ENCODE measurements at regions not wholly inside any gene's neighbourhood (a gene's known extent, or its start where the extent isn't known, plus 50 kb on each side); places are given as distances from the start of the nearest gene placed in this dataset.

DNA sequence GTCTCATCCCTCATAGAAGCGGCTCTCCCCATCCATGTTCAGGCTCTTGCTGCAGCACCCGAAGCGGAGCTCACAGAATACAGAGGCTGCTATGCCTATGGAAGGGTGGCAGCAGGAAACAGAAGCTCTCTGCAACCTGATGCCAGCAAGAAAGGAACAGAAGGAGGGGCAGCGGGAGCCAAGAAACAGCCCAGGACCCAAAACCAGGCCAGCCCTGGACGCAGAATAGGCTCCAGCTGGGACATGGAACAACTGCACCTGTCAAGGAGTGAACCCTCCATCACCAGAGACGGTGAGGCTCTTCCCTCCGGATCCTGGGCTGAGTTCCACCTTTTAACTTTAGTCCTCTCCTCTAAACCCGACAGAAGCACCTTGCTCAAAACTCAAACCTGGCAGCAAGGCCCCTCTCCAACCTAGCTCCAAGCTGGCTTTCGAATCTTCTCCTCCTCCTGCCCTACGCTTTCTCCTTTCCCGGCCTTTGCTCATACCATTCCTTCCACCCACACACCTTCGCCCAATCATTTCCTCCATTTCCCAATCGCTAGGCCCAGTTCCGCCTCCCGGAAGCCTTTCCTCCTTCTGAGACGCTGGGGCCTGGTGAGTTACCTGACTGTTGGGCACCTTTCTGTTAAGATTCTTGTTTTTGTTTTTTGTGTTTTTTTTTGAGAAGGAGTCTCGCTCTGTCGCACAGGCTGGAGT lies 122.8 kb upstream of the ZNF92 start:
- Histone ChIP-seq H3K36me3 (ENCODE audit: insufficient read depth, insufficient read length, low read length) (no peaks in the 10 kb centered on the region), H3K9me3 (ENCODE audit: insufficient read depth, low read length) (no peaks in the 10 kb centered on the region), H3K27me3 (ENCODE audit: insufficient read depth, insufficient read length) (no peaks in the 10 kb centered on the region), H3K9ac (ENCODE audit: insufficient read length, low read depth) (peak overlapping the region; percentile 53), H3K4me3 (ENCODE audit: insufficient read length, low read depth) (peak overlapping the region; percentile 15), H3K4me1 (ENCODE audit: insufficient read depth, insufficient read length) (peaks cover 8% of the 10 kb centered on the region)
- TF ChIP-seq SUZ12 (IDR thresholded peaks at IDR 0.05; ENCODE audit: extremely low read depth, insufficient read depth, insufficient read length) (no peak), YY1 (IDR thresholded peaks at IDR 0.05; ENCODE audit: insufficient read depth, insufficient read length) (no peak), ZNF274 (IDR thresholded peaks at IDR 0.05; ENCODE audit: low read depth, low read length) (no peak)
- no peak for DNase-seq (ENCODE audit: low read depth, low spot score)

DNA sequence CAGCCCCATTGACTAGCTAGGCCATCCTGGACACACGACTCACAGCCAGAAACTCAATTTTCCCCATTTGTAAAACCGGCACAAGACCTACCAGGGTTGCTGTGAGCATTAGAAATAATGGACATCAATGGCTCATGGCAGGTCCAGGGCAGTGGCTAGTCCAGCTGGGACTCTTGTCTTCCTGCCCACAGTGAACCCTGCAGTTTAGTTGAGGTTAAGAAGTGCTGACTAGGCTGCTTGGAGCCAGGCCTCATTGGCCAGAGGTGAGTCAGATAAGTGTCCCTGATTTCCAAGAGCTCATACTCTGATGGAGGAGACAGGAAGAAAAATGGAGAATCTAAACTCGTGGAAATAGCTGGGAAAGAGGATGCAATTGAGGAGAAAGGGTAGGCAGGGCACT lies 123.4 kb upstream of the ZNF92 start:
- H3K4me1 ChIP-seq (ENCODE audit: insufficient read depth, insufficient read length) = peaks cover 8% of the 10 kb centered on the region
- DNase-seq (ENCODE audit: low read depth, low spot score) = no peak
- H3K27me3 ChIP-seq (ENCODE audit: insufficient read depth, insufficient read length) = no peaks in the 10 kb centered on the region
- TF ChIP-seq ZNF274 (IDR thresholded peaks at IDR 0.05; ENCODE audit: low read depth, low read length) = no peak
- no peak for TF ChIP-seq SUZ12 (IDR thresholded peaks at IDR 0.05; ENCODE audit: extremely low read depth, insufficient read depth, insufficient read length)
- TF ChIP-seq YY1 (IDR thresholded peaks at IDR 0.05; ENCODE audit: insufficient read depth, insufficient read length) = no peak
- H3K9ac ChIP-seq (ENCODE audit: insufficient read length, low read depth) = peak overlapping the region; percentile 53
- H3K36me3 ChIP-seq (ENCODE audit: insufficient read depth, insufficient read length, low read length) = no peaks in the 10 kb centered on the region
- H3K4me3 ChIP-seq (ENCODE audit: insufficient read length, low read depth) = no peak overlapping the region
- H3K9me3 ChIP-seq (ENCODE audit: insufficient read depth, low read length) = no peaks in the 10 kb centered on the region

DNA sequence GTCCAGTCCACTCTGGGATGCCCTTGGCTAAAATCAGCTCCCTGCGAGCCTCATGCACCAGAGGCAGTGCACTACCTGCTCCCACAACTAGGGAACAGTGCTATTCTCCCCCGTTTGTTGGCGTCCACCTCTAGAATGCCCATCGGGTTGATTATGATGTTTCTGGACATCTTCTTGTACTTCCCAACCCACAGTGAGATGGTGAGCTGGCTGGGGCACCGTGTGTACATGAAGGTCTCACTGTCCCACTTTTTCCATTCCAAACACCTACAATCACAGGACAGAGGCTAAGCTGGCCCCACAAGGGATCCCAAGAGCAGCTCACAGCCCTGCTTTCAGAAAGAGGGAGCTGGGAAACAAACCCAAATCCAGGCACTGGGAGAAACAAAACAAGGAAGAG lies 126.2 kb upstream of the ZNF92 start:
- no peak for DNase-seq (ENCODE audit: low read depth, low spot score)

DNA sequence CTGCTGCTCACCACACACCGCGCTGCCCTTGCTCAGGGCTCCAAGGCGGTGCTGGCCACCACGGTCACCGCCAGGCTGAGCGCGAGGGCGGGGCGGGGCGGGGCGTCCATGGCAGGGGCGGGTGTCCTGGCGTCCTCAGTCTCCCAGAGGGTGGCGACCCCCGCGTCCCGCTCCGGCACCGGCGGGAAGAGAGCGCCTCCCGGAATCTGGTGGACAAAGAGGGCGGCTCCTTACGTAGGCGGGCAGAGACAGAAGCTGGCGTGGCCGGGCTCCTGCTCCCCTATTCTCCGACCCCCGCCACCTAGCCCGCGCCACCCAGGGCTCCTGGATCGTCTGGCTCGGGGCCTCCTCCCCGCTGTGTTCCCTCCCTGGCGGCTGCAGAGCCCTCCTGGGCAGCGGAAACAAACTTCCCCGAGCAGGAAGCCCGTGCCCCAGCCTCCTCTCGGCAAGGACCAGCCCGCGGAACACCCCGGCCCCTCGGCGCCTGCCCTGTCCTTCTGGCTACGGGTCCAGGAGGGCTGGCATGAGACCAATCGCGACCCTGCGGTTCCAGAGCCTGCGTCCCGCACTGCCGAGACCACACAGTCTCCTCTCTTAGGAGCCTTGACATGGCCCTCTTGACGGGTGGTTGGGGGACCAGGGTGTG lies 133.8 kb upstream of the ZNF92 start:
- H3K27me3 ChIP-seq (ENCODE audit: insufficient read depth, insufficient read length) = peaks cover 6% of the 10 kb centered on the region
- H3K36me3 ChIP-seq (ENCODE audit: insufficient read depth, insufficient read length, low read length) = no peaks in the 10 kb centered on the region
- no peaks in the 10 kb centered on the region for H3K9me3 ChIP-seq (ENCODE audit: insufficient read depth, low read length)
- TF ChIP-seq SUZ12 (IDR thresholded peaks at IDR 0.05; ENCODE audit: extremely low read depth, insufficient read depth, insufficient read length) (no peak), ZNF274 (IDR thresholded peaks at IDR 0.05; ENCODE audit: low read depth, low read length) (no peak), YY1 (IDR thresholded peaks at IDR 0.05; ENCODE audit: insufficient read depth, insufficient read length) (no peak)
- H3K9ac ChIP-seq (ENCODE audit: insufficient read length, low read depth) = peak overlapping the region; percentile 90
- peak overlapping the region; percentile 60 for H3K4me3 ChIP-seq (ENCODE audit: insufficient read length, low read depth)
- peaks cover 5% of the 10 kb centered on the region for H3K4me1 ChIP-seq (ENCODE audit: insufficient read depth, insufficient read length)
- peak; percentile 50 for DNase-seq (ENCODE audit: low read depth, low spot score)

More for the DNA sequence above, 126.2 kb upstream of the ZNF92 start:
- H3K9me3 ChIP-seq (ENCODE audit: insufficient read depth, low read length) = no peaks in the 10 kb centered on the region
- H3K27me3 ChIP-seq (ENCODE audit: insufficient read depth, insufficient read length) = no peaks in the 10 kb centered on the region
- no peaks in the 10 kb centered on the region for H3K36me3 ChIP-seq (ENCODE audit: insufficient read depth, insufficient read length, low read length)
- no peak overlapping the region for H3K4me3 ChIP-seq (ENCODE audit: insufficient read length, low read depth)
- H3K9ac ChIP-seq (ENCODE audit: insufficient read length, low read depth) = no peak overlapping the region
- H3K4me1 ChIP-seq (ENCODE audit: insufficient read depth, insufficient read length) = peaks cover 8% of the 10 kb centered on the region
- TF ChIP-seq SUZ12 (IDR thresholded peaks at IDR 0.05; ENCODE audit: extremely low read depth, insufficient read depth, insufficient read length) (no peak), YY1 (IDR thresholded peaks at IDR 0.05; ENCODE audit: insufficient read depth, insufficient read length) (no peak), ZNF274 (IDR thresholded peaks at IDR 0.05; ENCODE audit: low read depth, low read length) (no peak)

DNA sequence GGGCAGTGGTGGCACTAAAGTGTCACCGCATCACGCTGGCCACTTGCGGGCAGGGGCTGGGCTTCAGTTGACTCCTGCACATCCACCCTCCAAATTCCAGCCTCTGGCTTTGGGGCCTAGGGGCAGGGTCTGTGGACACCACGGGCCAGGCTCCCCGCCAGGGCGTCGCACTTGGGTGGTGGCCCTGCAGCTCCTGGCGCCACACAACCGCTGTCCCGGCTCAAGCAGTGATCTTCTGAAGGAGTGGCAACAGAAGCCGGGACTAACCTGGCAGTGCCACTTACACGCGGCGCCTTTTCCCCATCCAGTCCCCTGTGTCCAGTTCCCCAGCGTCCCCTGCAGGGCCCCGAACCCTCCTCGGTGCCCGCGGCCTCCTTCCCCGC lies 134.3 kb upstream of the ZNF92 start:
- H3K9me3 ChIP-seq (ENCODE audit: insufficient read depth, low read length) = no peaks in the 10 kb centered on the region
- TF ChIP-seq ZNF274 (IDR thresholded peaks at IDR 0.05; ENCODE audit: low read depth, low read length) (no peak), SUZ12 (IDR thresholded peaks at IDR 0.05; ENCODE audit: extremely low read depth, insufficient read depth, insufficient read length) (no peak), YY1 (IDR thresholded peaks at IDR 0.05; ENCODE audit: insufficient read depth, insufficient read length) (no peak)
- DNase-seq (ENCODE audit: low read depth, low spot score) = no peak
- peak overlapping the region; percentile 27 for H3K4me3 ChIP-seq (ENCODE audit: insufficient read length, low read depth)
- peaks cover 5% of the 10 kb centered on the region for H3K4me1 ChIP-seq (ENCODE audit: insufficient read depth, insufficient read length)
- peak overlapping the region; percentile 70 for H3K9ac ChIP-seq (ENCODE audit: insufficient read length, low read depth)
- no peaks in the 10 kb centered on the region for H3K36me3 ChIP-seq (ENCODE audit: insufficient read depth, insufficient read length, low read length)
- peaks cover 6% of the 10 kb centered on the region for H3K27me3 ChIP-seq (ENCODE audit: insufficient read depth, insufficient read length)

DNA sequence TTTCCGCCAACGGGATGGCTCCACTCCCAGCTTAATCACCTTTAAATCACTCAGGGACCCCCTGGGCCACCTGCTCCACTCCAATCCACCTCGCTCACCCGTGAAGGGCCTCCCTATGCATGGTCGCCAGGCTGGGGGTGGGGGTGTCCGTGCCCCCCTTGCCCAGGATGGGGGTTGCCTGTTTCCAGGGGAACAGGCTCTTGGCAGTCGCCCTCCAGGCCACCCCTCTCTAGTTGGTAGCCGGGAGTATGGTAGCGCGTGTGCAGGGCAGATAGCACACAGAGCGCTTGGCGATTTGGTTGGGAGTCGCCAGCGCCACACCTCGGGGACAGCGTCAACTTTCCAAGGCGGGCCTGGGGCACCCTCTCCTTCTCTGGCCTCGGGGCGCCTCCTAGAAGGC lies 134.9 kb upstream of the ZNF92 start:
- H3K36me3 ChIP-seq (ENCODE audit: insufficient read depth, insufficient read length, low read length) = no peaks in the 10 kb centered on the region
- H3K9ac ChIP-seq (ENCODE audit: insufficient read length, low read depth) = no peak overlapping the region
- TF ChIP-seq YY1 (IDR thresholded peaks at IDR 0.05; ENCODE audit: insufficient read depth, insufficient read length) = no peak
- TF ChIP-seq ZNF274 (IDR thresholded peaks at IDR 0.05; ENCODE audit: low read depth, low read length) = no peak
- TF ChIP-seq SUZ12 (IDR thresholded peaks at IDR 0.05; ENCODE audit: extremely low read depth, insufficient read depth, insufficient read length) = no peak
- no peak overlapping the region for H3K4me3 ChIP-seq (ENCODE audit: insufficient read length, low read depth)
- H3K27me3 ChIP-seq (ENCODE audit: insufficient read depth, insufficient read length) = peaks cover 6% of the 10 kb centered on the region
- peaks cover 5% of the 10 kb centered on the region for H3K4me1 ChIP-seq (ENCODE audit: insufficient read depth, insufficient read length)
- no peak for DNase-seq (ENCODE audit: low read depth, low spot score)
- H3K9me3 ChIP-seq (ENCODE audit: insufficient read depth, low read length) = no peaks in the 10 kb centered on the region

- Histone ChIP-seq H3K4me3 (ENCODE audit: insufficient read length, low read depth) (no peak overlapping the region), H3K9ac (ENCODE audit: insufficient read length, low read depth) (no peak overlapping the region), H3K4me1 (ENCODE audit: insufficient read depth, insufficient read length) (peaks cover 5% of the 10 kb centered on the region), H3K27me3 (ENCODE audit: insufficient read depth, insufficient read length) (peaks cover 6% of the 10 kb centered on the region), H3K9me3 (ENCODE audit: insufficient read depth, low read length) (no peaks in the 10 kb centered on the region), H3K36me3 (ENCODE audit: insufficient read depth, insufficient read length, low read length) (no peaks in the 10 kb centered on the region)
- TF ChIP-seq SUZ12 (IDR thresholded peaks at IDR 0.05; ENCODE audit: extremely low read depth, insufficient read depth, insufficient read length) = no peak
- TF ChIP-seq ZNF274 (IDR thresholded peaks at IDR 0.05; ENCODE audit: low read depth, low read length) = no peak
- TF ChIP-seq YY1 (IDR thresholded peaks at IDR 0.05; ENCODE audit: insufficient read depth, insufficient read length) = no peak
- DNase-seq (ENCODE audit: low read depth, low spot score) = no peak
Measured at GRCh38 chr7:65235586-65235985, 138.1 kb upstream of the ZNF92 start.
